NCI-H2107 treated with DMSO at 0.1 percent for 48 hours (cell line): ENCODE measurements at regions not wholly inside any gene's neighbourhood (a gene's known extent, or its start where the extent isn't known, plus 50 kb on each side); places are given as distances from the start of the nearest gene placed in this dataset.
"Not testable (repeated sequence)": the region's sequence is repeated elsewhere in the genome, so short reads cannot be mapped to it uniquely, and the experiment has no call there.

Experiments
- DNase-seq: peaks from one replicate; lab custom pipeline; 2025; ENCODE audit not compliant: unreplicated experiment; lab: John Stamatoyannopoulos, UW

- no peak for DNase-seq
Measured at GRCh38 chr13:109344552-109345157, 441.7 kb downstream of the IRS2 start.

GRCh38 chr13:109336730-109337129 is 449.7 kb downstream of the IRS2 start:
- no peak for DNase-seq

GRCh38 chr13:109333893-109334651 is 452.3 kb downstream of the IRS2 start:
- no peak for DNase-seq

- DNase-seq: peak; percentile 30
Measured at GRCh38 chr13:109332506-109333499, 453.6 kb downstream of the IRS2 start.

GRCh38 chr13:109331898-109332297 is 454.5 kb downstream of the IRS2 start:
- DNase-seq: peak; percentile 63

- no peak for DNase-seq
Measured at GRCh38 chr13:109331011-109331433, 455.4 kb downstream of the IRS2 start.

GRCh38 chr13:109330123-109330522 is 456.3 kb downstream of the IRS2 start:
- no peak for DNase-seq

GRCh38 chr13:109329175-109329574 is 457.2 kb downstream of the IRS2 start:
- DNase-seq: no peak

GRCh38 chr13:109326601-109327000 is 459.8 kb downstream of the IRS2 start:
- DNase-seq: no peak

GRCh38 chr13:109323338-109323737 is 463.0 kb downstream of the IRS2 start:
- DNase-seq: no peak

- no peak for DNase-seq
Measured at GRCh38 chr13:109318945-109319590, 467.3 kb downstream of the IRS2 start.

GRCh38 chr13:109315481-109315880 is 470.9 kb downstream of the IRS2 start:
- DNase-seq: no peak

- peak; percentile 36 for DNase-seq
Measured at GRCh38 chr13:109314101-109314500, 472.3 kb downstream of the IRS2 start.

- DNase-seq: no peak
Measured at GRCh38 chr13:109312399-109312798, 474.0 kb downstream of the IRS2 start.

GRCh38 chr13:109311431-109311976 is 474.9 kb downstream of the IRS2 start:
- DNase-seq: not testable (repeated sequence)

GRCh38 chr13:109309625-109310363 is 476.6 kb downstream of the IRS2 start:
- peak; percentile 7 for DNase-seq

GRCh38 chr13:109307027-109307426 is 479.4 kb downstream of the IRS2 start:
- DNase-seq: no peak

- DNase-seq: no peak
Measured at GRCh38 chr13:109301726-109302125, 484.7 kb downstream of the IRS2 start.

GRCh38 chr13:109301276-109301675 is 485.1 kb downstream of the IRS2 start:
- no peak for DNase-seq

GRCh38 chr13:109297628-109298027 is 488.8 kb downstream of the IRS2 start:
- DNase-seq: no peak
